ENCODE measurements at regions not wholly inside any gene's neighbourhood (a gene's known extent, or its start where the extent isn't known, plus 50 kb on each side); places are given as distances from the start of the nearest gene placed in this dataset.

DNA sequence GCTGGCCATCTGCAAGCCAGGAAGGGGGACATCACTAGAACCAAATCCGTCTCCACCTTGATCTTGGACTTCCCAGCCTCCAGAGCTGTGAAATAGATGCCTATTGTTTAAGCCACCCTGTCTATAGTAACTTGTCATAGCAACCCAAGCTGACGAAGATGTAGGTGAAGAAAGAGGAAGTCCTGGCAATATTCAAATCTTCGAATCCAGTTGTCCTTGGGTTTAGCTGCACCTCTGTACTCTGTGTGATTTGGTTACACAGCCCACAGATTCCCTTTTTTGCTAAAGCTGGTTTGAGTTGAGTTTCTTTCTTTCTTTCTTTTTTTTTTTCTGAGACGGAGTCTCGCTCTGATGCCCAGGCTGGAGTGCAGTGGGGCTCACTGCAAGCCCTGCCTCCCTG is 68.0 kb upstream of the XCR1 start:
- Histone ChIP-seq H3K9me3 (ENCODE audit: control insufficient read depth in 2 of 2, insufficient read depth in 1 of 2, low read length in 1 of 2) (peaks cover 0 to 6% of the 10 kb centered on the region in 2 donors), H3K4me1 (ENCODE audit: control insufficient read depth in 2 of 2, insufficient read depth in 2 of 2, low read length in 2 of 2) (peaks cover 24 to 86% of the 10 kb centered on the region in 2 donors), H3K27ac (ENCODE audit: low read depth in 1 of 2, low read length in 1 of 2) (no peak overlapping the region), H3K27me3 (ENCODE audit: control insufficient read depth in 2 of 2, insufficient read depth in 1 of 2, low read length in 1 of 2) (peaks cover 0 to 5% of the 10 kb centered on the region in 2 donors), H3K4me3 (ENCODE audit: low read length in 2 of 2) (no peak overlapping the region), H3K36me3 (ENCODE audit: control insufficient read depth in 2 of 2, insufficient read depth in 2 of 2, low read length in 1 of 2) (no peaks in the 10 kb centered on the region)
- no peak for DNase-seq (ENCODE audit: low read depth in 6 of 9, low spot score in 9 of 9)
- 65% methylated on average over 5 of the region's 5 CpGs for WGBS

DNA sequence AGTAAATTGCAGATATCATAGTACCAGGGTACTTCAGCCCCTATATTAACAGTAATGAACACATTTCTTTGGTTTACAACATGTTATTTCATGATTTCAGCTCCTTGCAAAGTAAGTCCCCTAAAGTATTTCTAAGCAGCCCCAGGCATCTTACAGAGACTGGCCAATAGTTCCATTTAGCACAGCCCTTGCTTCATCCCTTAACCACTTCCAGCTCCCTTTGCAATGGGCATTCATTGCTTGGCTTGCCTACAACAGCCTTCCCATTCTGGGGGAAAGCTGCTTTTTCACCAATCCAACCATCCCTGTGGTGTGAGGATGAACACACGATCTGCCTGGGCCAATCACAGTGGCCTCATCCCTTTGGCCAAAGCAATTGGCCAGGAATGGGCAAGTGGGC is 67.2 kb upstream of the XCR1 start:
- H3K4me1 ChIP-seq (ENCODE audit: control insufficient read depth in 2 of 2, insufficient read depth in 2 of 2, low read length in 2 of 2): peaks cover 24 to 89% of the 10 kb centered on the region in 2 donors
- H3K36me3 ChIP-seq (ENCODE audit: control insufficient read depth in 2 of 2, insufficient read depth in 2 of 2, low read length in 1 of 2): no peaks in the 10 kb centered on the region

DNA sequence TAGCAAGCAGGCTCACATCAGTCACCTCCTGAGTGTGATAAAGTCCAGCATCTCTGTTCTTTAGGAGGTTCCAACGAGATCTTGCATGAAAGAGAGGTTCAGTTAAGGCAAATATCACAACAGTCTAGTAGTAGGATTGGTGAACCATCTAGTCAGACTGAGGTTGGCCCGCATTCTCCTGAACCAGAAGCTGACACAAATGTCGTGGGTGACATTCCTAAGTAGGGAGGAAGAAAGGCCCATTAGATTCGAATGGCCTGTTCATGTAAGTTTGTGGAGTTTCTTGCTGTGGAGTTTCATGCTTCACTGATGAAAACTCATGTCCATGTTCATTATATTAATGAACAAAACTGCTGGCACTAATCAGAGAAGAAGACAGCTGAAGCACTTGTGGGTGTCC is 66.7 kb upstream of the XCR1 start:
- no peak overlapping the region for H3K27ac ChIP-seq (ENCODE audit: low read depth in 1 of 2, low read length in 1 of 2)
- peaks cover 0 to 5% of the 10 kb centered on the region in 2 donors for H3K27me3 ChIP-seq (ENCODE audit: control insufficient read depth in 2 of 2, insufficient read depth in 1 of 2, low read length in 1 of 2)
- WGBS: 98% methylated on average over 4 of the region's 4 CpGs
- no peak for DNase-seq (ENCODE audit: low read depth in 6 of 9, low spot score in 9 of 9)
- no peaks in the 10 kb centered on the region for H3K36me3 ChIP-seq (ENCODE audit: control insufficient read depth in 2 of 2, insufficient read depth in 2 of 2, low read length in 1 of 2)
- H3K4me1 ChIP-seq (ENCODE audit: control insufficient read depth in 2 of 2, insufficient read depth in 2 of 2, low read length in 2 of 2): peaks cover 21 to 89% of the 10 kb centered on the region in 2 donors
- H3K9me3 ChIP-seq (ENCODE audit: control insufficient read depth in 2 of 2, insufficient read depth in 1 of 2, low read length in 1 of 2): peaks cover 0 to 6% of the 10 kb centered on the region in 2 donors
- no peak overlapping the region for H3K4me3 ChIP-seq (ENCODE audit: low read length in 2 of 2)

More for the DNA sequence above, 67.2 kb upstream of the XCR1 start:
- Histone ChIP-seq H3K4me3 (ENCODE audit: low read length in 2 of 2) (no peak overlapping the region), H3K9me3 (ENCODE audit: control insufficient read depth in 2 of 2, insufficient read depth in 1 of 2, low read length in 1 of 2) (peaks cover 0 to 6% of the 10 kb centered on the region in 2 donors), H3K27ac (ENCODE audit: low read depth in 1 of 2, low read length in 1 of 2) (no peak overlapping the region), H3K27me3 (ENCODE audit: control insufficient read depth in 2 of 2, insufficient read depth in 1 of 2, low read length in 1 of 2) (peaks cover 0 to 5% of the 10 kb centered on the region in 2 donors)
- 95% methylated on average over 1 of the region's 1 CpG for WGBS
- no peak for DNase-seq (ENCODE audit: low read depth in 6 of 9, low spot score in 9 of 9)

DNA sequence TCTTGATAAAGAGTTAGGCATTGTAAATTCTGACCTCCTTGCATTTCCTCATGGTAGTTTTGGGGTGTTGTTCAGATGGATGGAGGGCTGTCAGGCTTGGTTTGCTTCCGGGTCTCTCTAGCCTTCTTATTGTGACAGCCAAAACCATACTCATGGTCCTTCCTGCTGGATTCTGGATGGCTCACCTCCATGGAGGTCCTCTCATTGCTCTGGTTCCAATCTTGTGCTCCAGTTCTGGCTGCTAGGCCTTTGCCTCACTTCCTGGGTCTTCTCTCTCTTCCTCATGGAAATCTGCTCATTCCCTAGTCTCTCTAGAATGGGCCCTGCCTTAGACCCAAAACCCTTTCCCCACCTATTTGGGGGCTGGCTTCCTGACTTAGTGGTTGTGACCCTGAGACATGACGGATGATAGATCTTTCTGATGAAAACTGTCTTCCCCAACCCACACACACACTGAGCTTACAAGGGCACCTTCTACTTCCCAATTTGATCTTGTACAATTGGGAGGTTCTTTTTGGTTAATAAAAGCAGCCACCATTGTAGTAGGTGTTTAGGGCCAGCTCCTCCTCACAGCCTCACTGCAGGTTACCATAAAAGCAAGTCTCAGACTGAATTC is 66.2 kb upstream of the XCR1 start:
- Histone ChIP-seq H3K9me3 (ENCODE audit: control insufficient read depth in 2 of 2, insufficient read depth in 1 of 2, low read length in 1 of 2) (peaks cover 0 to 6% of the 10 kb centered on the region in 2 donors), H3K36me3 (ENCODE audit: control insufficient read depth in 2 of 2, insufficient read depth in 2 of 2, low read length in 1 of 2) (no peaks in the 10 kb centered on the region), H3K4me3 (ENCODE audit: low read length in 2 of 2) (no peak overlapping the region), H3K27ac (ENCODE audit: low read depth in 1 of 2, low read length in 1 of 2) (no peak overlapping the region), H3K4me1 (ENCODE audit: control insufficient read depth in 2 of 2, insufficient read depth in 2 of 2, low read length in 2 of 2) (peaks cover 16 to 84% of the 10 kb centered on the region in 2 donors), H3K27me3 (ENCODE audit: control insufficient read depth in 2 of 2, insufficient read depth in 1 of 2, low read length in 1 of 2) (peaks cover 0 to 5% of the 10 kb centered on the region in 2 donors)
- DNase-seq (ENCODE audit: low read depth in 6 of 9, low spot score in 9 of 9): no peak
- WGBS: 96% methylated on average over 2 of the region's 2 CpGs

DNA sequence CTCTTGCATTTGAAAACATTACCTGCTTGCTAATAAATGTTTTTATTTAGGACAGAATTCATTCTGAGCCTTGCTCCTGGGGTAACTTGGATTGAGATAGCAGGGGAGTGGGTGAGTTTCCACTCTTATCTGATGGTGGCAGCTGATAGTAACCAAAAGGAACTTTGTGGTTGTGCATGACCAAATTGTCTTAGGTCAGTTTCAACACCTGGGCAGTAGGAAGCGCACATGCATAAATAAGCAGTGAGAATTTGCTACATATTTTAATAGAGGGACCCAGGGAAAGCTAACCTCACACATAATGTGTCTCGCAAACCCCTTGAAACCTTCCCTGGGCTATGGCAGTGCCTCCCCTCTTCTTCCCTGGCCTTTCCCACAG is 65.4 kb upstream of the XCR1 start:
- Histone ChIP-seq H3K27ac (ENCODE audit: low read depth in 1 of 2, low read length in 1 of 2) (peak overlapping the region in 1 of 2 donors; percentile 20), H3K36me3 (ENCODE audit: control insufficient read depth in 2 of 2, insufficient read depth in 2 of 2, low read length in 1 of 2) (no peaks in the 10 kb centered on the region), H3K27me3 (ENCODE audit: control insufficient read depth in 2 of 2, insufficient read depth in 1 of 2, low read length in 1 of 2) (peaks cover 0 to 5% of the 10 kb centered on the region in 2 donors), H3K9me3 (ENCODE audit: control insufficient read depth in 2 of 2, insufficient read depth in 1 of 2, low read length in 1 of 2) (peaks cover 0 to 6% of the 10 kb centered on the region in 2 donors), H3K4me3 (ENCODE audit: low read length in 2 of 2) (no peak overlapping the region), H3K4me1 (ENCODE audit: control insufficient read depth in 2 of 2, insufficient read depth in 2 of 2, low read length in 2 of 2) (peaks cover 10 to 77% of the 10 kb centered on the region in 2 donors)
- no peak for DNase-seq (ENCODE audit: low read depth in 6 of 9, low spot score in 9 of 9)
- 80% methylated on average over 2 of the region's 2 CpGs for WGBS

DNA sequence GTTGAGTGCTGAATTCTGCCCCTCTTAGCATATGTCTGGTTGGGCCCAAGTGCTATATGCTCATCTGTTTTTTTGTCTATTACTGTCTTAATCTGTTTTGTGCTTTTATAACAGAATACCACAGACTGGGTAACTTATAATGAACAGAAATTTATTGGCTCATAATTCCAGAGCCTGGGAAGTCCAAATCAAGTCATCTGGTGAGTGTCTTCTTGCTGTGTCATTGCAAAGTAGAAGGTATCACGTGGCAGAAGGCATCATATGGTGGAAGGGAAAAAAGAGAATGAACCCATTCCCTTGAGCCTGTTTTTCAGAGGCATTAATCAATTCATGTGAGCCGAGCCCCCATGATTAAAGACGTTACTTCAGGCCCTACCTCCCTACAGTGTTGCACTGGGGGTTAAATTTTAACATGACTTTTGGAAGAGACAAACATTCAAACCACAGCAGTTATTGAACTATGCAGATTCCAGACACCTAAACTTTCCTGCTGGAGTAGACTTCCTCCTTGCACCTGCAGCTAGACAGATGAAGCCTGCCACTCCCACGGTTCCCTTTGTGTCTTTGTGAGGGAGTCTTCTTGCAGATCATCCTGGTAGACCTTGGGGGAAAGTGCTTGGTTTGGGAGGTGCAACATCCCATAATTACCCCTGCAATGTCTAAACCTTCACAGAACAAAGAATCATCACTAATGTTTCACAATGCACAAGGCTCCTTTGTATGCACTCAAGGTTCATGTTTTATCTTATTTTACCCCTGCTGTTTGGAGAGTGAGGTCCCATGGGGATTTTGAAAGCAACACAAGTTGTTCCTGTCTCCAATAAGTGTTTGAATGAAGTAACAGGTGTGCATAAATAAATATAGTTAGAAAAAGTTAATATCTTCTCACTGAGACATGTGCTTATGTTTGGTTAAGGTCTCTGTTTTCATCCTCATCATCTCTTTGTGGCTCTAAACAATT is 64.7 kb upstream of the XCR1 start:
- DNase-seq (ENCODE audit: low read depth in 6 of 9, low spot score in 9 of 9): no peak
- H3K9me3 ChIP-seq (ENCODE audit: control insufficient read depth in 2 of 2, insufficient read depth in 1 of 2, low read length in 1 of 2): peaks cover 0 to 3% of the 10 kb centered on the region in 2 donors
- peaks cover 5 to 70% of the 10 kb centered on the region in 2 donors for H3K4me1 ChIP-seq (ENCODE audit: control insufficient read depth in 2 of 2, insufficient read depth in 2 of 2, low read length in 2 of 2)
- H3K4me3 ChIP-seq (ENCODE audit: low read length in 2 of 2): no peak overlapping the region
- H3K27ac ChIP-seq (ENCODE audit: low read depth in 1 of 2, low read length in 1 of 2): no peak overlapping the region
- peaks cover 0 to 5% of the 10 kb centered on the region in 2 donors for H3K27me3 ChIP-seq (ENCODE audit: control insufficient read depth in 2 of 2, insufficient read depth in 1 of 2, low read length in 1 of 2)
- 75% methylated on average over 4 of the region's 4 CpGs for WGBS
- H3K36me3 ChIP-seq (ENCODE audit: control insufficient read depth in 2 of 2, insufficient read depth in 2 of 2, low read length in 1 of 2): no peaks in the 10 kb centered on the region

DNA sequence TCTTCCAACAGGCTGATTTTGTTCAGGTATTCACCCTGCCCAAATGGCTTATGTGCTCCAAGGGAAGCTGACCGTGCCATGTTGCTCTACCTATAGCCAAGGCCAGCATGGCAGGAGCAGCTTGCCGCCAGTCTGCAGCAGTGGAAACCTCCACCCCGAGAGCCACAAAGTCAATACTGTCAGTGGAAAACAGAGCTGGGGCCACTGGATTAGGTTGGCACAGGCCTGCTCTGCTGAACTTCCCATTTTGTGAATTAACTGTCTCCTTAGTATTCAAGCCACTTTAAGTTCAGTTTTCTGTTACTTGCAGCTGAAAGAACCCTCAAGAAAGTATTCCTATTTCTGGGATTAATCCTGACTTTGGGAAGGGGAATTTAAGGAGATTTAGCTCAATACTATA is 63.8 kb upstream of the XCR1 start:
- DNase-seq (ENCODE audit: low read depth in 6 of 9, low spot score in 9 of 9): no peak
- peaks cover 0 to 3% of the 10 kb centered on the region in 2 donors for H3K9me3 ChIP-seq (ENCODE audit: control insufficient read depth in 2 of 2, insufficient read depth in 1 of 2, low read length in 1 of 2)
- no peak overlapping the region for H3K4me3 ChIP-seq (ENCODE audit: low read length in 2 of 2)
- WGBS: 93% methylated on average over 3 of the region's 3 CpGs
- H3K36me3 ChIP-seq (ENCODE audit: control insufficient read depth in 2 of 2, insufficient read depth in 2 of 2, low read length in 1 of 2): no peaks in the 10 kb centered on the region
- no peak overlapping the region for H3K27ac ChIP-seq (ENCODE audit: low read depth in 1 of 2, low read length in 1 of 2)
- peaks cover 0 to 5% of the 10 kb centered on the region in 2 donors for H3K27me3 ChIP-seq (ENCODE audit: control insufficient read depth in 2 of 2, insufficient read depth in 1 of 2, low read length in 1 of 2)
- H3K4me1 ChIP-seq (ENCODE audit: control insufficient read depth in 2 of 2, insufficient read depth in 2 of 2, low read length in 2 of 2): peaks cover 5 to 61% of the 10 kb centered on the region in 2 donors

DNA sequence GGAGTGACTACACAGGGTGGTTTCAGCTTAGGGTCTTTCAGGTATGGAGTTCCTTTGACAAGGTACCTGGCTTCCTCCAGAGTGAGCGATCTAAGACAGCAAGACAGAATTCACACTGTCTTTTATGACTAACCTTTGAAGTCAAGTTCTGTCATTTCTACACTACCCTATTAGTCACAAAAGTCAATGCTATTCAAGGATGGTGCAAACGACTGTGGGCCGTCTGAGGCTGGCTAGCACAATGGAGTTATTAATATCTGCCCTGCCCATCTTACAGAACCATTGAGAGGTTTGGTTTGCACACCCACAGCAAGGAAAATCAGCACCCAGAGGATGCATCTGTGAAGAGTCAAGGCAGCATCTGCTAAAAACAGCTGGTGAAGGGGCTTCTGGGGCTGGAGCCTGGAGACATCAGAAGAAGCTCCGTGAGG is 62.9 kb upstream of the XCR1 start:
- 75% methylated on average over 4 of the region's 4 CpGs for WGBS
- Histone ChIP-seq H3K9me3 (ENCODE audit: control insufficient read depth in 2 of 2, insufficient read depth in 1 of 2, low read length in 1 of 2) (peaks cover 0 to 3% of the 10 kb centered on the region in 2 donors), H3K27me3 (ENCODE audit: control insufficient read depth in 2 of 2, insufficient read depth in 1 of 2, low read length in 1 of 2) (peaks cover 0 to 5% of the 10 kb centered on the region in 2 donors), H3K36me3 (ENCODE audit: control insufficient read depth in 2 of 2, insufficient read depth in 2 of 2, low read length in 1 of 2) (no peaks in the 10 kb centered on the region), H3K4me1 (ENCODE audit: control insufficient read depth in 2 of 2, insufficient read depth in 2 of 2, low read length in 2 of 2) (peaks cover 5 to 65% of the 10 kb centered on the region in 2 donors), H3K27ac (ENCODE audit: low read depth in 1 of 2, low read length in 1 of 2) (peak overlapping the region in 1 of 2 donors; percentile 29), H3K4me3 (ENCODE audit: low read length in 2 of 2) (no peak overlapping the region)
- peak in 1 of 9 donors; percentile 59 for DNase-seq (ENCODE audit: low read depth in 6 of 9, low spot score in 9 of 9)

Measured in thymus (tissue), 11 donors.